HepG2 (cell line): ENCODE measurements at regions not wholly inside any gene's neighbourhood (a gene's known extent, or its start where the extent isn't known, plus 50 kb on each side); places are given as distances from the start of the nearest gene placed in this dataset.

Source experiments
- ATAC-seq: fragments of 200-7000 bp; cut with Tn5 transposase; 3 replicates; pipeline ENCODE4 v1.9.1; 2020; ENCODE audit warnings: mild to moderate bottlenecking, moderate library complexity
- BruUV-seq: library from RNA; stranded (reverse); fragments of 400-500 nt; replicated peaks from 2 replicates; lab custom pipeline; 2021; lab: Mats Ljungman, UMichigan
- CTCF ChIA-PET: fragments of 300-600 bp; formaldehyde crosslinking; extraction: SDS; loops from one replicate; lab custom pipeline; 2021; ENCODE audit warnings: low total read pairs, inconsistent platforms, low intra/inter-chr PET ratio; lab: Yijun Ruan, JAX
- POLR2A ChIA-PET: fragments of 350-600 bp; sonication (Branson Sonifier 250); formaldehyde crosslinking; loops from one replicate; lab custom pipeline; 2020; ENCODE audit warnings: antibody characterized with exemption, inconsistent platforms; lab: Yijun Ruan, JAX
- DNase-seq: peaks from one replicate; pipeline ENCODE4 v3.0.0-alpha.2; 2015; ENCODE audit warnings: low spot score
- FAIRE-seq: peaks from 3 replicates; lab custom pipeline; 2011; peaks lifted over from hg19 to GRCh38; lab: Jason Lieb, UNC
- H2AFZ ChIP-seq: one replicate; pipeline ENCODE4 v1.6.1; 2011; ENCODE audit warnings: low read length, inconsistent platforms
- H3K27ac ChIP-seq: fragments of 300-600 bp; 3 replicates; pipeline ENCODE4 v1.8.0; 2011; ENCODE audit warnings: mixed run types, mild to moderate bottlenecking, mixed read lengths, low read length, inconsistent platforms; ENCODE audit not compliant: insufficient read depth; ENCODE audit errors: extremely low read length
- H3K27me3 ChIP-seq, 2 experiments: fragments of 200-600 bp in 1 of 2; 2 replicates in 1 of 2; 3 replicates in 1 of 2; pipeline versions ENCODE4 v1.6.0 to v1.8.0; 2011; ENCODE audit warnings: low read length in 2 of 2, mild to moderate bottlenecking in 2 of 2, moderate library complexity in 2 of 2, inconsistent platforms in 1 of 2; ENCODE audit not compliant: insufficient read depth in 2 of 2, control insufficient read depth in 1 of 2
- H3K36me3 ChIP-seq, 2 experiments: fragments of 200-600 bp in 1 of 2; replicated peaks in 1 of 2; 2 replicates in 1 of 2; 3 replicates in 1 of 2; pipeline versions ENCODE4 v1.5.1 to v1.8.0; 2011; ENCODE audit warnings: low read length in 2 of 2, inconsistent platforms in 1 of 2; ENCODE audit not compliant: insufficient read depth in 2 of 2, control insufficient read depth in 1 of 2
- H3K4me1 ChIP-seq: 2 replicates; pipeline ENCODE4 v1.5.1; 2012; ENCODE audit warnings: low read length, inconsistent platforms; ENCODE audit not compliant: insufficient read depth
- H3K4me2 ChIP-seq: 2 replicates; pipeline ENCODE4 v1.6.0; 2011; ENCODE audit warnings: low read depth, low read length, inconsistent platforms
- H3K4me3 ChIP-seq, 3 experiments: fragments of 200-600 bp in 1 of 3; sonication (generic), shearing (Covaris generic) in 1 of 3; replicated peaks in 1 of 3; 2 replicates each; pipeline ENCODE4 v1.5.1; 2011 to 2016; ENCODE audit warnings: low read length in 3 of 3, inconsistent platforms in 2 of 3, low read depth in 2 of 3, mild to moderate bottlenecking in 2 of 3, control low read depth in 1 of 3, mixed read lengths in 1 of 3; ENCODE audit not compliant: insufficient read depth in 1 of 3
- H3K79me2 ChIP-seq: one replicate; pipeline ENCODE4 v1.6.1; 2011; ENCODE audit warnings: low read length, inconsistent platforms; ENCODE audit not compliant: insufficient read depth
- H3K9ac ChIP-seq: 2 replicates; pipeline ENCODE4 v1.6.0; 2011; ENCODE audit warnings: mild to moderate bottlenecking, low read depth, low read length, inconsistent platforms; ENCODE audit not compliant: insufficient read depth
- H3K9me3 ChIP-seq: 2 replicates; pipeline ENCODE4 v1.5.1; 2012; ENCODE audit warnings: mild to moderate bottlenecking, low read length
- H4K20me1 ChIP-seq: 2 replicates; pipeline ENCODE4 v1.6.0; 2011; ENCODE audit warnings: inconsistent platforms, mild to moderate bottlenecking, low read length, moderate library complexity; ENCODE audit not compliant: insufficient read depth
- AKAP8 ChIP-seq: sonication (generic); formaldehyde crosslinking; IDR thresholded peaks from 2 replicates; pipeline ENCODE4 v1.5.1; 2020; ENCODE audit warnings: mild to moderate bottlenecking, missing genetic modification reagents
- ATF6 ChIP-seq: sonication (generic); formaldehyde crosslinking; conservative IDR thresholded peaks from 2 replicates; pipeline ENCODE4 v1.4.0; 2020; ENCODE audit warnings: missing genetic modification reagents
- HMGXB3 ChIP-seq: sonication (generic); formaldehyde crosslinking; IDR thresholded peaks from 2 replicates; pipeline ENCODE4 v1.4.0; 2020; ENCODE audit warnings: missing genetic modification reagents, borderline replicate concordance
- KLF16 ChIP-seq, 2 experiments: sonication (generic) in 1 of 2; formaldehyde crosslinking in 1 of 2; IDR thresholded peaks; 2 replicates each; pipeline versions ENCODE4 v1.6.1 to v1.8.0; 2016 to 2023; ENCODE audit warnings: missing genetic modification reagents in 2 of 2, missing compliant biosample characterization in 1 of 2
- NRL ChIP-seq: sonication (generic); formaldehyde crosslinking; IDR thresholded peaks from 2 replicates; pipeline ENCODE4 v1.5.0; 2020; ENCODE audit warnings: missing genetic modification reagents, mild to moderate bottlenecking, moderate library complexity, borderline replicate concordance
- RFXANK ChIP-seq: IDR thresholded peaks from 2 replicates; pipeline ENCODE4 v1.6.1; 2016
- TAF1 ChIP-seq: sonication (generic); formaldehyde crosslinking; IDR thresholded peaks from 2 replicates; pipeline ENCODE4 v1.4.0; 2020; ENCODE audit warnings: missing genetic modification reagents
- YEATS2 ChIP-seq: sonication (generic); formaldehyde crosslinking; IDR thresholded peaks from 2 replicates; pipeline ENCODE4 v1.4.0; 2020; ENCODE audit warnings: missing genetic modification reagents, borderline replicate concordance
- ZBTB26 ChIP-seq: IDR thresholded peaks from 2 replicates; pipeline ENCODE4 v1.6.1; 2016; ENCODE audit warnings: missing compliant biosample characterization, missing genetic modification reagents, borderline replicate concordance
- ZNF142 ChIP-seq: sonication (generic); formaldehyde crosslinking; IDR thresholded peaks from 2 replicates; pipeline ENCODE4 v1.4.0; 2020; ENCODE audit warnings: missing genetic modification reagents
- ZNF34 ChIP-seq: sonication (generic); formaldehyde crosslinking; IDR thresholded peaks from 2 replicates; pipeline ENCODE4 v1.4.0; 2020; ENCODE audit warnings: mild to moderate bottlenecking, missing genetic modification reagents, borderline replicate concordance
- ZNF616 ChIP-seq: sonication (generic); formaldehyde crosslinking; IDR thresholded peaks from 2 replicates; pipeline ENCODE4 v1.5.0; 2020; ENCODE audit warnings: low read depth, mild to moderate bottlenecking, missing genetic modification reagents
- whole genome bisulfite sequencing: methylation state at CpG from one replicate; pipeline ENCODE4 v1.1.6; 2017; ENCODE audit warnings: low lambda C conversion rate; 5-methylcytosine and 5-hydroxymethylcytosine counted together
- in situ Hi-C: cut with HindIII; loops from 2 replicates; pipeline ENCODE4 v1.10.0; 2017; ENCODE audit warnings: low pct_unique_long_range_greater_than_20kb; ENCODE audit not compliant: extremely low pct_ligation_motif_present
- intact Hi-C: fragments of 100-400 bp; cut with micrococcal nuclease; formaldehyde crosslinking; loops from one replicate; pipeline ENCODE4 v1.10.0; 2022; ENCODE audit not compliant: unreplicated experiment

GRCh38 chr2:211204902-211205301, 648.5 kb downstream of the CPS1 start:
- in situ Hi-C loops (no loop called here), intact Hi-C loops (no loop called here)
- 6% methylated on average over 6 of the region's 6 CpGs for WGBS
- ATAC-seq: no peak
- BruUV-seq: no TSS peak
- Histone ChIP-seq H3K27me3 (no peaks in the 10 kb centered on the region), H3K27ac (no peak overlapping the region), H3K36me3 (no peaks in the 10 kb centered on the region), H3K79me2 (no peaks in the 10 kb centered on the region), H3K4me3 (no peak overlapping the region), H3K4me2 (no peak overlapping the region), H3K4me1 (no peaks in the 10 kb centered on the region), H4K20me1 (no peaks in the 10 kb centered on the region), H2AFZ (no peak overlapping the region), H3K9me3 (no peaks in the 10 kb centered on the region), H3K9ac (no peak overlapping the region)
- no peak for FAIRE-seq
- ChIA-PET CTCF (no interaction called here), POLR2A (no interaction called here)
- no peak for DNase-seq
- TF ChIP-seq RFXANK (CRISPR knock-in tag) (no peak), ATF6 (CRISPR knock-in tag) (no peak), YEATS2 (CRISPR knock-in tag) (no peak), HMGXB3 (CRISPR knock-in tag) (no peak), ZNF34 (CRISPR knock-in tag) (no peak), ZNF616 (CRISPR knock-in tag) (no peak), ZNF142 (CRISPR knock-in tag) (no peak), ZBTB26 (CRISPR knock-in tag) (no peak), KLF16 (CRISPR knock-in tag; IDR thresholded peaks at IDR 0.05) (no peak), AKAP8 (CRISPR knock-in tag) (no peak), TAF1 (CRISPR knock-in tag) (no peak), NRL (CRISPR knock-in tag) (no peak)
